Peyer's patch (tissue), 4 donors: ENCODE measurements at regions not wholly inside any gene's neighbourhood (a gene's known extent, or its start where the extent isn't known, plus 50 kb on each side); places are given as distances from the start of the nearest gene placed in this dataset.

Experiments used
- DNase-seq, 3 donors: peaks; one replicate each; pipeline ENCODE4 v3.0.0-alpha.2; 2017 to 2019
- H3K27ac ChIP-seq, 4 donors: fragments of 200-600 bp; sonication (generic); one replicate each; pipeline ENCODE4 v1.5.1; 2016 to 2019
- H3K27me3 ChIP-seq, 2 donors: fragments of 200-600 bp; sonication (generic); one replicate each; pipeline ENCODE4 v1.5.1; 2019
- H3K36me3 ChIP-seq, 3 donors: fragments of 200-600 bp; sonication (generic); one replicate each; pipeline ENCODE4 v1.5.1; 2016 to 2019
- H3K4me1 ChIP-seq, 4 donors: fragments of 200-600 bp; sonication (generic); one replicate each; pipeline ENCODE4 v1.5.1; 2016 to 2019
- H3K4me3 ChIP-seq, 4 donors: fragments of 200-600 bp; sonication (generic); 1 replicate in 3 of 4; 2 replicates in 1 of 4; pipeline ENCODE4 v1.5.1; 2016 to 2019; ENCODE audit warnings: mild to moderate bottlenecking in 1 of 4
- H3K9me3 ChIP-seq, 4 donors: fragments of 200-600 bp; sonication (generic); one replicate each; pipeline ENCODE4 v1.5.1; 2016 to 2019; ENCODE audit warnings: mild to moderate bottlenecking in 1 of 4
- POLR2A ChIP-seq, 2 donors: fragments of 450-650 bp; IDR thresholded peaks; one replicate each; pipeline ENCODE4 v1.5.1; 2017; ENCODE audit warnings: antibody characterized with exemption in 2 of 2, mild to moderate bottlenecking in 2 of 2, moderate library complexity in 2 of 2
- TF ChIP-seq, protein P1 (sequence below), 6 experiments: fragments of 450-650 bp in 4 of 6; fragments of 200-600 bp in 2 of 6; sonication (generic) in 1 of 6; IDR thresholded peaks; one replicate each; pipeline ENCODE4 v1.5.1; 2017 to 2019; ENCODE audit warnings: antibody characterized with exemption in 6 of 6, mild to moderate bottlenecking in 3 of 6, moderate library complexity in 1 of 6

DNA sequence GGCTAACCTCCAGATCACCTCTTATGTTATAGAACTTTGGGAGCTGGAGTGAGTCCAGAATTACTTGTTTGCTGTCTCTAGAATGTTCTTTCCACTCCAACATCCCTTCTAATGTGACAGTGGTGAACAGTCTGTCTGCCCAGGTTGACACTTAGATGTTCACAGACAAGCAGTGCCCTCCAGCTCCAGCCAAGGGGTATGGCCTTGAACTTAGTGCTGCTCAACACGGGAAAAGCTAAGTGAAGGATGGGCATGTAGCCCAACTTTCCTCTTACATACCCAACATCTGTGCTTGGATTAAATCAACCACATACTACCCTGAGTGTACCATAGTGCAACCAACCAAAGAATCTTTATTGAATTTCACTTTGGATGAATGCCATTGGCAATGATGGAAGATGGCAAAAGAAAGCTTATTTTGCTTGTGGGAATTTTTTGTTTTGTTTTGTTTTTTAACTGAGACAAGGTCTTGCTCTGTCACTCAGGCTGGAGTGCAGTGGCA is 201.2 kb downstream of the NXNL2 start:
- no peak for DNase-seq
- Histone ChIP-seq H3K4me3 (no peak overlapping the region), H3K4me1 (no peaks in the 10 kb centered on the region), H3K9me3 (no peaks in the 10 kb centered on the region), H3K36me3 (no peaks in the 10 kb centered on the region), H3K27ac (no peak overlapping the region), H3K27me3 (no peaks in the 10 kb centered on the region)
- TF ChIP-seq, protein P1, sequence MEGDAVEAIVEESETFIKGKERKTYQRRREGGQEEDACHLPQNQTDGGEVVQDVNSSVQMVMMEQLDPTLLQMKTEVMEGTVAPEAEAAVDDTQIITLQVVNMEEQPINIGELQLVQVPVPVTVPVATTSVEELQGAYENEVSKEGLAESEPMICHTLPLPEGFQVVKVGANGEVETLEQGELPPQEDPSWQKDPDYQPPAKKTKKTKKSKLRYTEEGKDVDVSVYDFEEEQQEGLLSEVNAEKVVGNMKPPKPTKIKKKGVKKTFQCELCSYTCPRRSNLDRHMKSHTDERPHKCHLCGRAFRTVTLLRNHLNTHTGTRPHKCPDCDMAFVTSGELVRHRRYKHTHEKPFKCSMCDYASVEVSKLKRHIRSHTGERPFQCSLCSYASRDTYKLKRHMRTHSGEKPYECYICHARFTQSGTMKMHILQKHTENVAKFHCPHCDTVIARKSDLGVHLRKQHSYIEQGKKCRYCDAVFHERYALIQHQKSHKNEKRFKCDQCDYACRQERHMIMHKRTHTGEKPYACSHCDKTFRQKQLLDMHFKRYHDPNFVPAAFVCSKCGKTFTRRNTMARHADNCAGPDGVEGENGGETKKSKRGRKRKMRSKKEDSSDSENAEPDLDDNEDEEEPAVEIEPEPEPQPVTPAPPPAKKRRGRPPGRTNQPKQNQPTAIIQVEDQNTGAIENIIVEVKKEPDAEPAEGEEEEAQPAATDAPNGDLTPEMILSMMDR (IDR thresholded peaks at IDR 0.05) = no peak
- no peak for TF ChIP-seq POLR2A (IDR thresholded peaks at IDR 0.05)

DNA sequence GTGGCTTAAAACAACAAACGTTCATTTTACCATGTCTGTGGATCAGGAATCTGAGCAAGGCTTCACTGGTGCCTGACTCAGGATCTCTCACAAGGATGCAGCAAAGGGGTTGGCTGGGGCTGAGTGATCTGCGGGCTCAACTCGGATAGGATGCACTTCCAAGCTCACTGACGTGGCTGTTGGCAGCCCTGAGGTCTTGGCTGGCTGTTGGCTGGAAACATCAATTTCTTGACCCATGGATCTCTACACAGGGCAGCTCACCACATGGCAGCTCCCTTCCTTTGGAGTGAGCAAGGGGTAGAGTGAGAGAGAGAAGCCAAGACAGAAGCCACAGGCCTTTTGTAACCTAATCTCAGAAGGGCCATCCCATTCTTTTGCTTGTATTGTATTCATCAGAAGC is 202.1 kb downstream of the NXNL2 start:
- H3K9me3 ChIP-seq = no peaks in the 10 kb centered on the region
- H3K27ac ChIP-seq = no peak overlapping the region
- no peaks in the 10 kb centered on the region for H3K36me3 ChIP-seq
- no peak for DNase-seq
- H3K4me3 ChIP-seq = no peak overlapping the region
- no peaks in the 10 kb centered on the region for H3K27me3 ChIP-seq
- TF ChIP-seq POLR2A (IDR thresholded peaks at IDR 0.05) = no peak
- TF ChIP-seq, protein P1 (IDR thresholded peaks at IDR 0.05) = no peak
- no peaks in the 10 kb centered on the region for H3K4me1 ChIP-seq

DNA sequence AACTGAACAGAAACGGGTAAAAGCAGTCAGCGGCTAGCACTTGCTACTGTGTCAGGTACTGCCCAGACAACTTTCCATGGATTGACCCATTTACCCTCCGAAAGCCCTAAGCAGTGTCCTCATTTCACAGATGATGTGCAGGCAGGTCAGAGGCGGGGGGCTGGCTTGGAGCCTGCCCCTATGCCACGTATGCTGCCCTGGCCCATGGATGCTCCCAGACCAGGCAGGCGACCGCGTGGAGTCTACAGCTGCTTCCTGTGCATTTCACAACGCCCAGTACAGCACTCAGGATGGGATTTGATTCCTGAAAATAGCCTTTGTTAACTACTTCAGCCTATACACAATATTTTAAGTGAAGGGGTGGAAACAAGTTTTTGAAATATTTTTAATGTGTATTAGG is 202.9 kb downstream of the NXNL2 start:
- no peak overlapping the region for H3K27ac ChIP-seq
- DNase-seq = no peak

DNA sequence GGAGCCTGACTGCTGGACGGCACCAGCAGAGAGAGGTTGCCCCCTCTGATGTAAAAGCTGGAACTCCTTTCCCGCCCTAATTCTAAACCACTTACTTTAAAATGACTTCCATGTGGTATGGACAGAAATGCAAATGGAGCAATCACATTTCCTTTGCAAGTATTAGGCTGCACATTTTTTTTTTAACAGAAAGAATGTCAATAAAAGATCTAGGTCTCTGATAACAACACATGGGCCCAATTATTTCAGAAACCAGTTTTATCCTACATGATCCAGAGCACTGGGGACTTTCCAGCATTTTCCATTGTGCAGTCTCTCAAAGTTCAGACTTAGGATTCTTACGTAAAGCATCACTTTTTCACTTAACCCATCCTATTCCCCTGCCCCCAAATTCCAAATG is 203.7 kb downstream of the NXNL2 start:
- Histone ChIP-seq H3K4me3 (no peak overlapping the region), H3K36me3 (no peaks in the 10 kb centered on the region), H3K27me3 (no peaks in the 10 kb centered on the region), H3K4me1 (no peaks in the 10 kb centered on the region), H3K9me3 (no peaks in the 10 kb centered on the region), H3K27ac (no peak overlapping the region)
- no peak for DNase-seq
- TF ChIP-seq, protein P1 (IDR thresholded peaks at IDR 0.05) = no peak
- TF ChIP-seq POLR2A (IDR thresholded peaks at IDR 0.05) = no peak

More for the DNA sequence above, 202.9 kb downstream of the NXNL2 start:
- no peaks in the 10 kb centered on the region for H3K4me1 ChIP-seq
- no peaks in the 10 kb centered on the region for H3K9me3 ChIP-seq
- no peaks in the 10 kb centered on the region for H3K36me3 ChIP-seq
- H3K4me3 ChIP-seq = no peak overlapping the region
- H3K27me3 ChIP-seq = no peaks in the 10 kb centered on the region
- TF ChIP-seq POLR2A (IDR thresholded peaks at IDR 0.05) = no peak

DNA sequence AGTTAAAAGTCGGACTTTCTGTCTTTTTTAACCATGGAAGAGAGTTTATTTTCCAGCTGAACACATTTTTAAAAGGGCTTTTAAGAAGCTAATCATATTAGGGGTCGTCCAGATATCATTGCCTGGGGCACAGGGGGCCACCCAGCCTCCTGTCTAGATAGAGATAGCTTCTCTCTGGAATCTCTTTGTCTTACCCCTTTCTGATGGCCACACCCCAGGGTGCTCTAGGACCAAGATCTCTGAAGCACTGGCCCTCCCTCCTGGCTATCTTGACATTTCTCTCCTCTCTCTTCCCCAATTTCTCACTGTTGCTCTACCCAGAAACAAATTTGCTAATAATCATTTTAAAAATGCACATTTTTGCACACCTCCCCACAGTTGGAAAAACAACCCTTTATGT is 204.4 kb downstream of the NXNL2 start:
- no peaks in the 10 kb centered on the region for H3K9me3 ChIP-seq
- no peak overlapping the region for H3K27ac ChIP-seq
- no peak for DNase-seq
- no peak overlapping the region for H3K4me3 ChIP-seq
- no peak for TF ChIP-seq POLR2A (IDR thresholded peaks at IDR 0.05)
- TF ChIP-seq, protein P1 (IDR thresholded peaks at IDR 0.05) = no peak
- H3K27me3 ChIP-seq = no peaks in the 10 kb centered on the region
- no peaks in the 10 kb centered on the region for H3K36me3 ChIP-seq
- H3K4me1 ChIP-seq = no peaks in the 10 kb centered on the region

DNA sequence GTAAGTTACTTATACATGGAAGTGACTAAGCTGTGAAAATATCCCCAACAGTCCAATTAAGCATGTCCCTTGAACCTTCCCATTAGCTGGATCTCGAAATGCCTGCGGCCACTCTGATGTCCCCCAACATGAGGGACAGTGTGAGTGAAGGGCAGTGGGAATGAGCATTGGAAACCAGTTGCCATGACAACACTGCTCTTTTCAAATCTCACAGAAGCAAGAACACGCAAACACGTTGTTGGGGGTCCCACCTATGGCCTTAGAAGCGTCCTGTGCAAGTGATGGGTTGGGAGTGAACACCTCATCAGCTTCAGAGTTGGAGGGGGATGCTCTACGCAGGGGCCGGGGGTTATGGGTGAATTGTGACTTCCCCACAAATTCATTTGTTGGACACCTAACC is 205.9 kb downstream of the NXNL2 start:
- Histone ChIP-seq H3K27me3 (no peaks in the 10 kb centered on the region), H3K9me3 (no peaks in the 10 kb centered on the region), H3K4me1 (peaks cover 0 to 3% (median 0%) of the 10 kb centered on the region in 4 donors), H3K36me3 (no peaks in the 10 kb centered on the region), H3K4me3 (no peak overlapping the region), H3K27ac (no peak overlapping the region)
- no peak for DNase-seq
- TF ChIP-seq POLR2A (IDR thresholded peaks at IDR 0.05) = no peak
- TF ChIP-seq, protein P1 (IDR thresholded peaks at IDR 0.05) = no peak
